Esophagus squamous epithelium (tissue), 4 donors: ENCODE measurements at regions not wholly inside any gene's neighbourhood (a gene's known extent, or its start where the extent isn't known, plus 50 kb on each side); places are given as distances from the start of the nearest gene placed in this dataset.

Source experiments
- POLR2A ChIP-seq, 4 donors: fragments of 450-650 bp; IDR thresholded peaks; one replicate each; pipeline ENCODE4 v1.6.1; 2017; ENCODE audit warnings: antibody characterized with exemption in 4 of 4, mild to moderate bottlenecking in 4 of 4, moderate library complexity in 3 of 4
- TF ChIP-seq, protein P1 (sequence below), 6 experiments: fragments of 450-650 bp in 4 of 6; fragments of 200-600 bp in 2 of 6; sonication (generic) in 2 of 6; IDR thresholded peaks; one replicate each; pipeline ENCODE4 v1.5.1; 2016 to 2019; ENCODE audit warnings: antibody characterized with exemption in 6 of 6, mild to moderate bottlenecking in 4 of 6, moderate library complexity in 4 of 6

- TF ChIP-seq, protein P1, sequence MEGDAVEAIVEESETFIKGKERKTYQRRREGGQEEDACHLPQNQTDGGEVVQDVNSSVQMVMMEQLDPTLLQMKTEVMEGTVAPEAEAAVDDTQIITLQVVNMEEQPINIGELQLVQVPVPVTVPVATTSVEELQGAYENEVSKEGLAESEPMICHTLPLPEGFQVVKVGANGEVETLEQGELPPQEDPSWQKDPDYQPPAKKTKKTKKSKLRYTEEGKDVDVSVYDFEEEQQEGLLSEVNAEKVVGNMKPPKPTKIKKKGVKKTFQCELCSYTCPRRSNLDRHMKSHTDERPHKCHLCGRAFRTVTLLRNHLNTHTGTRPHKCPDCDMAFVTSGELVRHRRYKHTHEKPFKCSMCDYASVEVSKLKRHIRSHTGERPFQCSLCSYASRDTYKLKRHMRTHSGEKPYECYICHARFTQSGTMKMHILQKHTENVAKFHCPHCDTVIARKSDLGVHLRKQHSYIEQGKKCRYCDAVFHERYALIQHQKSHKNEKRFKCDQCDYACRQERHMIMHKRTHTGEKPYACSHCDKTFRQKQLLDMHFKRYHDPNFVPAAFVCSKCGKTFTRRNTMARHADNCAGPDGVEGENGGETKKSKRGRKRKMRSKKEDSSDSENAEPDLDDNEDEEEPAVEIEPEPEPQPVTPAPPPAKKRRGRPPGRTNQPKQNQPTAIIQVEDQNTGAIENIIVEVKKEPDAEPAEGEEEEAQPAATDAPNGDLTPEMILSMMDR (IDR thresholded peaks at IDR 0.05): no peak
- TF ChIP-seq POLR2A (IDR thresholded peaks at IDR 0.05): no peak
Measured at GRCh38 chr17:51516924-51517323, 256.6 kb downstream of the UTP18 start.
